CD14-positive monocyte (primary cell): ENCODE measurements at regions not wholly inside any gene's neighbourhood (a gene's known extent, or its start where the extent isn't known, plus 50 kb on each side); places are given as distances from the start of the nearest gene placed in this dataset.

Experiments used
- DNase-seq, 3 donors: peaks; one replicate each; pipeline ENCODE4 v3.0.0-alpha.2; 2011 to 2022
- H2AFZ ChIP-seq: 2 replicates; pipeline ENCODE4 v1.6.0; 2012; ENCODE audit warnings: mild to moderate bottlenecking, low read depth, low read length, inconsistent platforms; ENCODE audit not compliant: insufficient read depth, poor library complexity, severe bottlenecking
- H3K27ac ChIP-seq, 2 donors: 1 replicate in 1 of 2; 2 replicates in 1 of 2; pipeline ENCODE4 v1.5.1; 2012 to 2013; ENCODE audit warnings: low read length in 2 of 2, control low read depth in 1 of 2, inconsistent platforms in 1 of 2, low read depth in 1 of 2, mild to moderate bottlenecking in 1 of 2
- H3K27me3 ChIP-seq, 2 donors: one replicate each; pipeline versions ENCODE4 v1.6.0 to v1.6.1; 2011 to 2013; ENCODE audit warnings: low read length in 2 of 2; ENCODE audit not compliant: control insufficient read depth in 2 of 2, insufficient read depth in 2 of 2
- H3K36me3 ChIP-seq, 2 donors: replicated peaks in 1 of 2; 1 replicate in 1 of 2; 2 replicates in 1 of 2; pipeline versions ENCODE4 v1.5.1 to v1.6.1; 2012 to 2013; ENCODE audit warnings: low read length in 2 of 2, control low read depth in 1 of 2, inconsistent platforms in 1 of 2, mild to moderate bottlenecking in 1 of 2; ENCODE audit not compliant: insufficient read depth in 2 of 2, control insufficient read depth in 1 of 2
- H3K4me1 ChIP-seq, 2 donors: 1 replicate in 1 of 2; 2 replicates in 1 of 2; pipeline versions ENCODE4 v1.5.1 to v1.6.1; 2012 to 2013; ENCODE audit warnings: low read length in 2 of 2, control low read depth in 1 of 2, inconsistent platforms in 1 of 2, mild to moderate bottlenecking in 1 of 2, moderate library complexity in 1 of 2; ENCODE audit not compliant: insufficient read depth in 2 of 2, control insufficient read depth in 1 of 2
- H3K4me2 ChIP-seq: replicated peaks from 2 replicates; pipeline ENCODE3; 2012; ENCODE audit warnings: low read length, moderate library complexity, mild to moderate bottlenecking; ENCODE audit not compliant: poor library complexity, severe bottlenecking; ENCODE audit errors: extremely low read depth
- H3K4me3 ChIP-seq, 3 experiments: fragments of 200-600 bp in 1 of 3; sonication (generic) in 1 of 3; replicated peaks in 1 of 3; 1 replicate in 2 of 3; 2 replicates in 1 of 3; pipeline ENCODE4 v1.5.1; 2011 to 2013; ENCODE audit warnings: low read length in 3 of 3, mild to moderate bottlenecking in 3 of 3, control low read depth in 2 of 3, low read depth in 2 of 3, inconsistent platforms in 1 of 3, moderate library complexity in 1 of 3
- H3K79me2 ChIP-seq: 2 replicates; pipeline ENCODE4 v1.6.0; 2012; ENCODE audit warnings: mild to moderate bottlenecking, control low read depth, inconsistent platforms, low read length, moderate library complexity; ENCODE audit not compliant: insufficient read depth
- H3K9ac ChIP-seq: 2 replicates; pipeline ENCODE4 v1.6.0; 2017; ENCODE audit warnings: low read length, mild to moderate bottlenecking; ENCODE audit not compliant: insufficient read depth, poor library complexity, severe bottlenecking
- H3K9me3 ChIP-seq, 2 donors: replicated peaks in 1 of 2; 1 replicate in 1 of 2; 2 replicates in 1 of 2; pipeline versions ENCODE4 v1.5.1 to v1.6.1; 2012 to 2013; ENCODE audit warnings: low read length in 2 of 2, control low read depth in 1 of 2; ENCODE audit not compliant: control insufficient read depth in 1 of 2, insufficient read depth in 1 of 2
- H4K20me1 ChIP-seq: 2 replicates; pipeline ENCODE4 v1.6.0; 2012; ENCODE audit warnings: mild to moderate bottlenecking, low read length, control low read depth, moderate library complexity; ENCODE audit not compliant: insufficient read depth
- H3K27ac Mint-ChIP-seq, 7 donors: one replicate each; pipeline ENCODE4 v1.8.0; 2020; ENCODE audit warnings: mild to moderate bottlenecking in 7 of 7, mixed read lengths in 7 of 7, moderate library complexity in 6 of 7, inconsistent platforms in 2 of 7
- H3K27me3 Mint-ChIP-seq, 3 donors: one replicate each; pipeline ENCODE4 v1.8.0; 2021 to 2022; ENCODE audit warnings: low read depth in 3 of 3, mild to moderate bottlenecking in 3 of 3, mixed read lengths in 3 of 3, moderate library complexity in 3 of 3, inconsistent platforms in 1 of 3
- H3K36me3 Mint-ChIP-seq, 2 donors: one replicate each; pipeline ENCODE4 v1.8.0; 2020; ENCODE audit warnings: mixed read lengths in 2 of 2, inconsistent platforms in 1 of 2, mild to moderate bottlenecking in 1 of 2
- H3K4me1 Mint-ChIP-seq: one replicate; pipeline ENCODE4 v1.8.0; 2020; ENCODE audit warnings: mild to moderate bottlenecking, mixed read lengths
- H3K4me3 Mint-ChIP-seq, 2 donors: one replicate each; pipeline ENCODE4 v1.8.0; 2020; ENCODE audit warnings: mild to moderate bottlenecking in 2 of 2, mixed read lengths in 2 of 2, moderate library complexity in 1 of 2
- H3K9me3 Mint-ChIP-seq, 7 donors: one replicate each; pipeline ENCODE4 v1.8.0; 2020 to 2022; ENCODE audit warnings: mixed read lengths in 7 of 7, mild to moderate bottlenecking in 6 of 7, moderate library complexity in 6 of 7, inconsistent platforms in 2 of 7
- WGBS: methylation state at CpG from one replicate; pipeline ENCODE4 v1.1.5; 2013; ENCODE audit warnings: missing lambda C conversion rate; ENCODE audit not compliant: insufficient coverage; 5-methylcytosine and 5-hydroxymethylcytosine counted together
- intact Hi-C, 2 donors: fragments of 100-400 bp; cut with micrococcal nuclease; formaldehyde crosslinking; loops; one replicate each; pipeline versions ENCODE4 v1.15.0 to v1.15.1; 2023
- TF ChIP-seq, protein P1 (sequence below): fragments of 200-600 bp; IDR thresholded peaks from one replicate; pipeline ENCODE4 v1.8.0; 2022; ENCODE audit warnings: antibody characterized with exemption, mild to moderate bottlenecking

DNA sequence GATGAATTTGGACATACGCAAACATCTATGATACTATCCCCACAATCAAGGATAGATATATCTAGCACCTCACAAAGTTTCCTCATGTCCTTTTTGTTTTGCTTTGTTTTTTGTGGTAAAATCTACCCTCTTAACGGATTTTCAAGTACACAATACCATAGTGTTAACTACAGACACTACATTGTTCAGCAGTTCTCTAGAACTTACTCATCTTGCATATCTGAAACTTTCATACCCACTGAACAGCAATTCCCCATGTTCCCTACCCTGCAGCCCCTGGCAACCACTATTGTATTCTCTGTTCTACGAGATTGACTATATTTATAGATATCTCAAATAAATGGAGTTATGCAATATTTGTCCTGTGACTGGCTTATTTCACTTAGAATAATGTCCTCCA lies 58.1 kb upstream of the TJP1 start:
- H3K27me3 Mint-ChIP-seq: peaks cover under 1 to 11% (median 5%) of the 10 kb centered on the region in 3 donors
- H3K4me1 Mint-ChIP-seq: no peaks in the 10 kb centered on the region
- no peaks in the 10 kb centered on the region for H3K36me3 Mint-ChIP-seq
- Histone ChIP-seq H3K4me3 (no peak overlapping the region), H3K27ac (no peak overlapping the region), H3K27me3 (no peaks in the 10 kb centered on the region), H3K4me2 (no peak overlapping the region), H3K9ac (no peak overlapping the region), H2AFZ (no peak overlapping the region), H3K4me1 (no peaks in the 10 kb centered on the region), H3K9me3 (no peaks in the 10 kb centered on the region), H3K36me3 (no peaks in the 10 kb centered on the region), H3K79me2 (no peaks in the 10 kb centered on the region), H4K20me1 (no peaks in the 10 kb centered on the region)
- WGBS: no CpG with 5 or more reads among the region's 3 CpGs
- H3K27ac Mint-ChIP-seq: no peak overlapping the region
- DNase-seq: no peak
- intact Hi-C loops: no loop called here
- peaks cover 0 to 2% (median 0%) of the 10 kb centered on the region in 7 donors for H3K9me3 Mint-ChIP-seq
- H3K4me3 Mint-ChIP-seq: no peak overlapping the region
- TF ChIP-seq, protein P1, sequence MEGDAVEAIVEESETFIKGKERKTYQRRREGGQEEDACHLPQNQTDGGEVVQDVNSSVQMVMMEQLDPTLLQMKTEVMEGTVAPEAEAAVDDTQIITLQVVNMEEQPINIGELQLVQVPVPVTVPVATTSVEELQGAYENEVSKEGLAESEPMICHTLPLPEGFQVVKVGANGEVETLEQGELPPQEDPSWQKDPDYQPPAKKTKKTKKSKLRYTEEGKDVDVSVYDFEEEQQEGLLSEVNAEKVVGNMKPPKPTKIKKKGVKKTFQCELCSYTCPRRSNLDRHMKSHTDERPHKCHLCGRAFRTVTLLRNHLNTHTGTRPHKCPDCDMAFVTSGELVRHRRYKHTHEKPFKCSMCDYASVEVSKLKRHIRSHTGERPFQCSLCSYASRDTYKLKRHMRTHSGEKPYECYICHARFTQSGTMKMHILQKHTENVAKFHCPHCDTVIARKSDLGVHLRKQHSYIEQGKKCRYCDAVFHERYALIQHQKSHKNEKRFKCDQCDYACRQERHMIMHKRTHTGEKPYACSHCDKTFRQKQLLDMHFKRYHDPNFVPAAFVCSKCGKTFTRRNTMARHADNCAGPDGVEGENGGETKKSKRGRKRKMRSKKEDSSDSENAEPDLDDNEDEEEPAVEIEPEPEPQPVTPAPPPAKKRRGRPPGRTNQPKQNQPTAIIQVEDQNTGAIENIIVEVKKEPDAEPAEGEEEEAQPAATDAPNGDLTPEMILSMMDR: no peak

DNA sequence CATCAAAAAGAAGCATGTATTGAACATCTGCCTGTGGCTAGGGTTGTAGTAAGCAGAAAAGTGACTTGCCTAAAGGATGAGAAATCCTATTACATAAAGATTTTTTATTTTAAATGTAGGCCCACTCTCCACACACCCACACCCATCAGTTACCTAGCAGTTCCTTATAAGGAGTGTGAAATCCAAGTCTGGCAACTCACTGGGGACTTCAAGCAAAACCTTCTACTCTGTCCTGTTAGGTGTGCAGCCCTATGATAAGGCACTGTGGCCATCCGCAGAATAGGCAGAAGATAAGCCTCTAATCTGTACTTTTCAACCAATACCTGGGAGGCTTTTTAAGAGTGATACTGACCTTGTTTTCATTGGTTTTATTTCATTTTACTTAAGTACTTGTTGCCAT lies 52.7 kb upstream of the TJP1 start:
- Mint-ChIP-seq H3K36me3 (no peaks in the 10 kb centered on the region), H3K9me3 (peaks cover 0 to 5% (median 0%) of the 10 kb centered on the region in 7 donors), H3K4me3 (no peak overlapping the region), H3K27ac (no peak overlapping the region), H3K4me1 (no peaks in the 10 kb centered on the region), H3K27me3 (peaks cover 4 to 9% (median 5%) of the 10 kb centered on the region in 3 donors)
- H4K20me1 ChIP-seq: no peaks in the 10 kb centered on the region
- no peaks in the 10 kb centered on the region for H3K36me3 ChIP-seq
- H3K4me2 ChIP-seq: no peak overlapping the region
- H3K9me3 ChIP-seq: no peaks in the 10 kb centered on the region
- TF ChIP-seq, protein P1: no peak
- H3K27me3 ChIP-seq: peaks cover 0 to 2% of the 10 kb centered on the region in 2 donors
- no peaks in the 10 kb centered on the region for H3K4me1 ChIP-seq
- no peak overlapping the region for H3K27ac ChIP-seq
- DNase-seq: no peak
- H3K9ac ChIP-seq: no peak overlapping the region
- H3K79me2 ChIP-seq: no peaks in the 10 kb centered on the region
- no CpG with 5 or more reads among the region's 1 CpG for WGBS
- intact Hi-C loops: no loop called here
- no peak overlapping the region for H2AFZ ChIP-seq
- H3K4me3 ChIP-seq: no peak overlapping the region
